HepG2 (cell line): ENCODE measurements at regions not wholly inside any gene's neighbourhood (a gene's known extent, or its start where the extent isn't known, plus 50 kb on each side); places are given as distances from the start of the nearest gene placed in this dataset.

ENCODE experiments used
- ATAC-seq: fragments of 200-7000 bp; cut with Tn5 transposase; 3 replicates; pipeline ENCODE4 v1.9.1; 2020; ENCODE audit warnings: mild to moderate bottlenecking, moderate library complexity
- BruUV-seq: library from RNA; stranded (reverse); fragments of 400-500 nt; replicated peaks from 2 replicates; lab custom pipeline; 2021; lab: Mats Ljungman, UMichigan
- CTCF ChIA-PET: fragments of 300-600 bp; formaldehyde crosslinking; extraction: SDS; loops from one replicate; lab custom pipeline; 2021; ENCODE audit warnings: low total read pairs, inconsistent platforms, low intra/inter-chr PET ratio; lab: Yijun Ruan, JAX
- POLR2A ChIA-PET: fragments of 350-600 bp; sonication (Branson Sonifier 250); formaldehyde crosslinking; loops from one replicate; lab custom pipeline; 2020; ENCODE audit warnings: antibody characterized with exemption, inconsistent platforms; lab: Yijun Ruan, JAX
- DNase-seq: peaks from one replicate; pipeline ENCODE4 v3.0.0-alpha.2; 2015; ENCODE audit warnings: low spot score
- FAIRE-seq: peaks from 3 replicates; lab custom pipeline; 2011; peaks lifted over from hg19 to GRCh38; lab: Jason Lieb, UNC
- H2AFZ ChIP-seq: one replicate; pipeline ENCODE4 v1.6.1; 2011; ENCODE audit warnings: low read length, inconsistent platforms
- H3K27ac ChIP-seq: fragments of 300-600 bp; 3 replicates; pipeline ENCODE4 v1.8.0; 2011; ENCODE audit warnings: mixed run types, mild to moderate bottlenecking, mixed read lengths, low read length, inconsistent platforms; ENCODE audit not compliant: insufficient read depth; ENCODE audit errors: extremely low read length
- H3K27me3 ChIP-seq, 2 experiments: fragments of 200-600 bp in 1 of 2; 2 replicates in 1 of 2; 3 replicates in 1 of 2; pipeline versions ENCODE4 v1.6.0 to v1.8.0; 2011; ENCODE audit warnings: low read length in 2 of 2, mild to moderate bottlenecking in 2 of 2, moderate library complexity in 2 of 2, inconsistent platforms in 1 of 2; ENCODE audit not compliant: insufficient read depth in 2 of 2, control insufficient read depth in 1 of 2
- H3K36me3 ChIP-seq, 2 experiments: fragments of 200-600 bp in 1 of 2; replicated peaks in 1 of 2; 2 replicates in 1 of 2; 3 replicates in 1 of 2; pipeline versions ENCODE4 v1.5.1 to v1.8.0; 2011; ENCODE audit warnings: low read length in 2 of 2, inconsistent platforms in 1 of 2; ENCODE audit not compliant: insufficient read depth in 2 of 2, control insufficient read depth in 1 of 2
- H3K4me1 ChIP-seq: 2 replicates; pipeline ENCODE4 v1.5.1; 2012; ENCODE audit warnings: low read length, inconsistent platforms; ENCODE audit not compliant: insufficient read depth
- H3K4me2 ChIP-seq: 2 replicates; pipeline ENCODE4 v1.6.0; 2011; ENCODE audit warnings: low read depth, low read length, inconsistent platforms
- H3K4me3 ChIP-seq, 3 experiments: fragments of 200-600 bp in 1 of 3; sonication (generic), shearing (Covaris generic) in 1 of 3; replicated peaks in 1 of 3; 2 replicates each; pipeline ENCODE4 v1.5.1; 2011 to 2016; ENCODE audit warnings: low read length in 3 of 3, inconsistent platforms in 2 of 3, low read depth in 2 of 3, mild to moderate bottlenecking in 2 of 3, control low read depth in 1 of 3, mixed read lengths in 1 of 3; ENCODE audit not compliant: insufficient read depth in 1 of 3
- H3K79me2 ChIP-seq: one replicate; pipeline ENCODE4 v1.6.1; 2011; ENCODE audit warnings: low read length, inconsistent platforms; ENCODE audit not compliant: insufficient read depth
- H3K9ac ChIP-seq: 2 replicates; pipeline ENCODE4 v1.6.0; 2011; ENCODE audit warnings: mild to moderate bottlenecking, low read depth, low read length, inconsistent platforms; ENCODE audit not compliant: insufficient read depth
- H3K9me3 ChIP-seq: 2 replicates; pipeline ENCODE4 v1.5.1; 2012; ENCODE audit warnings: mild to moderate bottlenecking, low read length
- H4K20me1 ChIP-seq: 2 replicates; pipeline ENCODE4 v1.6.0; 2011; ENCODE audit warnings: inconsistent platforms, mild to moderate bottlenecking, low read length, moderate library complexity; ENCODE audit not compliant: insufficient read depth
- HNF4A ChIP-seq: sonication (generic); formaldehyde crosslinking; IDR thresholded peaks from 2 replicates; pipeline ENCODE4 v1.4.0; 2020; ENCODE audit warnings: missing genetic modification reagents
- MIER2 ChIP-seq: IDR thresholded peaks from 2 replicates; pipeline ENCODE4 v1.6.1; 2016; ENCODE audit warnings: missing biosample characterization, missing genetic modification reagents
- YEATS2 ChIP-seq: sonication (generic); formaldehyde crosslinking; IDR thresholded peaks from 2 replicates; pipeline ENCODE4 v1.4.0; 2020; ENCODE audit warnings: missing genetic modification reagents, borderline replicate concordance
- ZNF296 ChIP-seq: sonication (generic); formaldehyde crosslinking; conservative IDR thresholded peaks from 2 replicates; pipeline ENCODE4 v1.5.0; 2020; ENCODE audit warnings: mild to moderate bottlenecking, missing genetic modification reagents
- WGBS: methylation state at CpG from one replicate; pipeline ENCODE4 v1.1.6; 2017; ENCODE audit warnings: low lambda C conversion rate; 5-methylcytosine and 5-hydroxymethylcytosine counted together
- in situ Hi-C: cut with HindIII; loops from 2 replicates; pipeline ENCODE4 v1.10.0; 2017; ENCODE audit warnings: low pct_unique_long_range_greater_than_20kb; ENCODE audit not compliant: extremely low pct_ligation_motif_present
- intact Hi-C: fragments of 100-400 bp; cut with micrococcal nuclease; formaldehyde crosslinking; loops from one replicate; pipeline ENCODE4 v1.10.0; 2022; ENCODE audit not compliant: unreplicated experiment
- TF ChIP-seq, protein P1 (sequence below): sonication (generic); formaldehyde crosslinking; IDR thresholded peaks from 2 replicates; pipeline ENCODE4 v1.4.0; 2020; ENCODE audit warnings: mild to moderate bottlenecking, low read depth, missing genetic modification reagents
- TF ChIP-seq, protein P2 (sequence below): sonication (generic); formaldehyde crosslinking; IDR thresholded peaks from 2 replicates; pipeline ENCODE4 v1.9.0; 2021; ENCODE audit warnings: missing genetic modification reagents, borderline replicate concordance
- TF ChIP-seq, protein P3 (sequence below): sonication (generic); formaldehyde crosslinking; IDR thresholded peaks from 2 replicates; pipeline ENCODE4 v1.4.0; 2020; ENCODE audit warnings: missing genetic modification reagents, low read depth, mild to moderate bottlenecking, borderline replicate concordance

DNA sequence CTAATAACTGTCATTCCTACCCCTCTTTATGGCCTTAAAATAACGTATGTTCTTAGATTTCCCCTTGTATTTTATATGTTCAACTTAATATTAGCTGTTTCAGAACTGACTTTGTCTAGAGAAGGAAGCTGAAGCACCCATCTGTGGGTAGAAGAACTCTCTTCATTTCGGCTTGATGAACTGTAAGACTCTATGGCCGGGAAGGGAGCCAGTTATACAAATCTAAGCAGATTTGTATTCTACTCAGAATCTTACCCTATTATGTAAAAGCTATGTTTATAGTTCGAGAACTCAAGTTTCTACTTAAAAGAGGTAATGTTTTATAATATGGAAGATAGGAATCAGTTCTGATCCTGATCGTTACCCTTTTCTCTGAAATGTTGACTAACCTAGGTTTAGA lies 390.9 kb upstream of the PRICKLE1 start:
- DNase-seq (no peak), ATAC-seq (no peak), FAIRE-seq (no peak)
- Histone ChIP-seq H3K36me3 (no peaks in the 10 kb centered on the region), H3K4me2 (no peak overlapping the region), H3K27me3 (no peaks in the 10 kb centered on the region), H2AFZ (no peak overlapping the region), H3K4me3 (no peak overlapping the region), H3K27ac (no peak overlapping the region), H3K4me1 (no peaks in the 10 kb centered on the region), H4K20me1 (no peaks in the 10 kb centered on the region), H3K9me3 (no peaks in the 10 kb centered on the region), H3K9ac (no peak overlapping the region), H3K79me2 (no peaks in the 10 kb centered on the region)
- TF ChIP-seq, protein P1, sequence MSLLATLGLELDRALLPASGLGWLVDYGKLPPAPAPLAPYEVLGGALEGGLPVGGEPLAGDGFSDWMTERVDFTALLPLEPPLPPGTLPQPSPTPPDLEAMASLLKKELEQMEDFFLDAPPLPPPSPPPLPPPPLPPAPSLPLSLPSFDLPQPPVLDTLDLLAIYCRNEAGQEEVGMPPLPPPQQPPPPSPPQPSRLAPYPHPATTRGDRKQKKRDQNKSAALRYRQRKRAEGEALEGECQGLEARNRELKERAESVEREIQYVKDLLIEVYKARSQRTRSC (CRISPR knock-in tag), result no peak
- TF ChIP-seq HNF4A (CRISPR knock-in tag) (no peak), YEATS2 (no peak), ZNF296 (CRISPR knock-in tag) (no peak), MIER2 (CRISPR knock-in tag) (no peak)
- TF ChIP-seq, protein P2, sequence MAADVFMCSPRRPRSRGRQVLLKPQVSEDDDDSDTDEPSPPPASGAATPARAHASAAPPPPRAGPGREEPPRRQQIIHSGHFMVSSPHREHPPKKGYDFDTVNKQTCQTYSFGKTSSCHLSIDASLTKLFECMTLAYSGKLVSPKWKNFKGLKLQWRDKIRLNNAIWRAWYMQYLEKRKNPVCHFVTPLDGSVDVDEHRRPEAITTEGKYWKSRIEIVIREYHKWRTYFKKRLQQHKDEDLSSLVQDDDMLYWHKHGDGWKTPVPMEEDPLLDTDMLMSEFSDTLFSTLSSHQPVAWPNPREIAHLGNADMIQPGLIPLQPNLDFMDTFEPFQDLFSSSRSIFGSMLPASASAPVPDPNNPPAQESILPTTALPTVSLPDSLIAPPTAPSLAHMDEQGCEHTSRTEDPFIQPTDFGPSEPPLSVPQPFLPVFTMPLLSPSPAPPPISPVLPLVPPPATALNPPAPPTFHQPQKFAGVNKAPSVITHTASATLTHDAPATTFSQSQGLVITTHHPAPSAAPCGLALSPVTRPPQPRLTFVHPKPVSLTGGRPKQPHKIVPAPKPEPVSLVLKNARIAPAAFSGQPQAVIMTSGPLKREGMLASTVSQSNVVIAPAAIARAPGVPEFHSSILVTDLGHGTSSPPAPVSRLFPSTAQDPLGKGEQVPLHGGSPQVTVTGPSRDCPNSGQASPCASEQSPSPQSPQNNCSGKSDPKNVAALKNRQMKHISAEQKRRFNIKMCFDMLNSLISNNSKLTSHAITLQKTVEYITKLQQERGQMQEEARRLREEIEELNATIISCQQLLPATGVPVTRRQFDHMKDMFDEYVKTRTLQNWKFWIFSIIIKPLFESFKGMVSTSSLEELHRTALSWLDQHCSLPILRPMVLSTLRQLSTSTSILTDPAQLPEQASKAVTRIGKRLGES (CRISPR knock-in tag), result no peak
- TF ChIP-seq, protein P3, sequence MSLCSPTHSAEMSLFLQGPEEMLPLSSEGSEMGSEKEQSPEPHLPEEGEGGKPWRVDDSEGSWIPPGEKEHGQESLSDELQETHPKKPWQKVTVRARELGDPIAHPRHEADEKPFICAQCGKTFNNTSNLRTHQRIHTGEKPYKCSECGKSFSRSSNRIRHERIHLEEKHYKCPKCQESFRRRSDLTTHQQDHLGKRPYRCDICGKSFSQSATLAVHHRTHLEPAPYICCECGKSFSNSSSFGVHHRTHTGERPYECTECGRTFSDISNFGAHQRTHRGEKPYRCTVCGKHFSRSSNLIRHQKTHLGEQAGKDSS (CRISPR knock-in tag), result no peak
- WGBS, result 3% methylated on average over 5 of the region's 5 CpGs
- intact Hi-C loops, result no loop called here
- ChIA-PET POLR2A (no interaction called here), CTCF (no interaction called here)
- in situ Hi-C loops, result no loop called here
- BruUV-seq, result no TSS peak
